Endothelial cell of umbilical vein (primary cell): ENCODE measurements at regions not wholly inside any gene's neighbourhood (a gene's known extent, or its start where the extent isn't known, plus 50 kb on each side); places are given as distances from the start of the nearest gene placed in this dataset.

Source experiments
- CTCF ChIP-seq, 2 donors: IDR thresholded peaks; 1 replicate in 1 of 2; 2 replicates in 1 of 2; pipeline ENCODE4 v1.5.1; 2011; ENCODE audit warnings: low read length in 2 of 2, mild to moderate bottlenecking in 2 of 2, moderate library complexity in 2 of 2, control low read depth in 1 of 2, inconsistent platforms in 1 of 2, low read depth in 1 of 2; ENCODE audit not compliant: insufficient read depth in 1 of 2; ENCODE audit errors: extremely low read depth in 1 of 2
- EZH2 ChIP-seq: IDR thresholded peaks from 2 replicates; pipeline ENCODE4 v1.6.1; 2012; ENCODE audit warnings: borderline replicate concordance, low read depth, mild to moderate bottlenecking, moderate library complexity, low read length, inconsistent platforms; ENCODE audit not compliant: severe bottlenecking
- FOS ChIP-seq: IDR thresholded peaks from 2 replicates; pipeline ENCODE4 v1.6.1; 2011; ENCODE audit warnings: mild to moderate bottlenecking, low read length, moderate library complexity, borderline replicate concordance; ENCODE audit not compliant: insufficient read depth
- MAX ChIP-seq: IDR thresholded peaks from 2 replicates; pipeline ENCODE4 v1.6.1; 2011; ENCODE audit not compliant: insufficient read depth, insufficient read length
- POLR2A ChIP-seq: IDR thresholded peaks from 2 replicates; pipeline ENCODE4 v1.6.1; 2012; ENCODE audit warnings: low read depth, mild to moderate bottlenecking, control low read depth, low read length
- POLR2AphosphoS5 ChIP-seq: IDR thresholded peaks from 2 replicates; pipeline ENCODE4 v1.6.1; 2012; ENCODE audit warnings: low read depth, mild to moderate bottlenecking, control low read depth, low read length, moderate library complexity; ENCODE audit not compliant: insufficient read depth

GRCh38 chr2:53407363-53408080 lies 360.1 kb upstream of the CHAC2 start:
- TF ChIP-seq CTCF (IDR thresholded peaks at IDR 0.05; ENCODE audit: extremely low read depth in 1 of 2, insufficient read depth in 1 of 2, low read depth in 1 of 2, low read length in 2 of 2) (no peak), POLR2A (no peak), EZH2 (no peak), POLR2AphosphoS5 (no peak), MAX (no peak), FOS (no peak)
